ENCODE measurements at regions not wholly inside any gene's neighbourhood (a gene's known extent, or its start where the extent isn't known, plus 50 kb on each side); places are given as distances from the start of the nearest gene placed in this dataset.

GRCh38 chr12:92554158-92555073 is 148.4 kb upstream of the PLEKHG7 start:
- no peak for DNase-seq (ENCODE audit: low read depth)

DNA sequence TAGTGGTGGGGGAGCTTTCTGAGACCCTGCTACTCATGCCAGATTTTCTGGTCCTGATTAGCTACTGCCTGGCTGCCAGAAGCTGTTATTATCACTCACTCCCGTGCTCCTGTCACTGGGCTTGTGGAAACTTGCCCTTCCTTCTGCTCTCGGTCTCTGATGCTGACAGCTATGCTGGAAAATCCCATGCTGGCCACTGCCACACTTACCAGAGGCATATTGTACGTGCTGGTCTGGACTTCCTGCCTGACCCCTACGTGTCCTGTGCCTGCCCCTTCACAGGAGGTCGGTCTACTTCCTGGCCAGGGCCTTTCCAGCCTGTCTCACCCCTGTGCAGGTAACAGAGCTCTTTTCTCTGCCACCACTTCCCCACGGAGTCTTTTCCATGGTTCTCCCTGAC is 149.4 kb upstream of the PLEKHG7 start:
- DNase-seq (ENCODE audit: low read depth), result no peak

DNA sequence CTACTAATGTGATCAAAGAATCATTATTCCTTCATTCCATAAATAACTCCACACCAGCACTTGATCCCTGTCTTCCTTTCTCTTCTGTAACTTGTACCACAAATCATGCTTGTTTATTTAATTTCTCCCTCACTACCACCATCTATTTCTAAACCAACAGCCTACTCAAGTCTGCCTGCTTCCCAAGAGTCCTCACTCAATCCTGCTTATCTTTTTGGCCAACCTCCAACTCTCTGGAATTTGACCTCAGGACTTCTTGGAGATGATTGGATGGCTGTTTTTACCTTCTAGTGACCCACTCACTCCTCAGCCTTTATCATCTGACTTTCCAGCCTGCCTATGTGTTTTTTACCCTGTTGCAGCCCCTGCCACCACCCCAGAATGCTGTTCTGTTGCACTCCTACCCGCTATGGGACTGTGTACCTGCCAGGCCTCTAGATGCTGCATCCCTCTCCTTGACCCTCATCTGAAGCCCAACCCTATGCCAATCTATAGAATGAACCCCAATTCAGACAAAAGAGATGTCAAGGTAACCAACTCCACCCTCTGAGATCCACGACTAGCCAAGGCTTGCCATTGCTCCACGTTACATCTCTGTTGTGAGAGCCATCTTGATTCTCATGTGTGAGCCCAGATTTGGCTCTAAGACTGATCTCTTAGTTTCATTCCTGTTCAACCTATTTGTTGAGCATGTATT is 150.2 kb upstream of the PLEKHG7 start:
- DNase-seq (ENCODE audit: low read depth), result no peak

DNA sequence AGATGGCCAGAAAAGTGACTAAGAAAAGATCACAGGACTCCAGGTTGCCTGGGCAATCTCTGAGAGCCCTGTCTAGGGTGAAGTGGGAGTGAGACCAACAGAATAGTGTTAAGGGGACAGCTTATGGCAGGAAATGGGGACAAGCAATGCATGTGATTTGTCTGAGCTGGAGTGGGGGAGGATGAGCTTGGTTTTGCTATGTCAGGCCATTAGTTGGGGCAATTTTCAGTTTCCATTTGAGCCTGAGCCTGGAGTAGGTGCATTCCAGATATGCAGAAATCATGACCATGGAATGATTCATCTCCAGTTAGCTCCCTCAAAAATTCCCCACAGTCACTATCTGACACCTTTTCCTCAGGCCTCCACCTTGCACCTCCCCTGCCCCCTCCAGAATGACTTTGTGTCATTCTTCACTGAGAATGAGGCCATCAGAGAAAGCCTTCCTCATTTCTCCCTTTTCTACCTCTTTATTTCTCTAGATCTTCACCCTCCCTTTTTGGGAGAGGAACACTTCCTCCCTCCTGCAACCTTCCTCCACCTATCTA is 150.9 kb upstream of the PLEKHG7 start:
- DNase-seq (ENCODE audit: low read depth), result no peak

DNA sequence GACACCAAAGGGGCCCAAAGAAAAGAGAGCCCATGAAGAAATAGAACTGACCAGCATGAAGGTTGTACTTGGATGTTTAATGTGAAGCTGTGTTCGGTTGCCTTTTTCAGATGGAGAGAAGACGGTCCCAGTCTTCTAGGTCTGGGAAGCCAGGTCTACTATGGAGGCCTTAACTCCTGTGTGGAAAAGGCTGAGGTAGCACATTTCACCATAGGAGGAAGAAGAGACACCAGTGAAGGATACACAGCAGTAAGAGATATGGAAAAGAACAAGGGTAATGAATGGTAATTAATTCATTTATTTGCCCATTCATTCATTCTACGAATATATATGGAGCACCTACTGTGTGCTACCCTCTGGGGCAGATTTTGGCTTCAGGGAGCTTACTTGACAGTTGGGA is 151.6 kb upstream of the PLEKHG7 start:
- DNase-seq (ENCODE audit: low read depth), result no peak

- no peak for DNase-seq (ENCODE audit: low read depth)
Observed at GRCh38 chr12:92550661-92551060, 152.1 kb upstream of the PLEKHG7 start.

DNA sequence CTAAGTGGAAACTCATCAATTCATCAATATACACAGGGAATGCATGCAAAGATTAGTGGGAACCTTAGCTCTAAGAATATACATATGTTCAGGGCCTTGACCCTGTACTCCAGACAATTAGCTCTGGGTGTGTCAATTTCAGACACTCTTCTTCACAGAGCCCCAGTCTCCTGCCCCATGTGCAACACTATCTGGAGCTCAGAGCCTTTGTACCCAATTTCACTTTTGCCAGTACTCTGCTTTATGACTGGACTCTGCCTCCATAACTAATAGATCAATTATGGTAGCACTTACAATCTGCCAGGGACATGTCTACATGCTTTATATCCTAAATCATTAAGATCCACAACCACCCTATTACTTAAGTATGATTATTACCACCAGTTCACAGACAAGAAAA is 152.5 kb upstream of the PLEKHG7 start:
- no peak for DNase-seq (ENCODE audit: low read depth)

DNA sequence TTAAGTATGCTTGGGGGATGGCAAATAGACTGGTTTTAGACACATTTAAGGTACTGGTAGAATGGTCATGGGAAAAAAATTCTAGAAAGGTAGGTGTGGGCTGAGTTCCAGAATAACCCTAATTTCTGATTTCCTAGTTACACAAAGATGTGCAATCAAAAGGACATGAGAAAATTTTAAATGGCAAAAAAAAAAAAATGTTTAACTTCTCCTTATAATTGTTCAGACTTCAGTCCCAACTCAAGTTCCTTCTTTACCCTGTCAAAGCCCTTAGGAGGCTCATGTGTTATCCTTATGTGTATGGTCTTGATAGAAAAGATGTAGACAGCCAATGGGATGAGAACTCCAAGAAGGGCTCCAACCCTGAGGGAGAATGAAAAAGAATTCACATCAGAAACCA is 153.3 kb upstream of the PLEKHG7 start:
- no peak for DNase-seq (ENCODE audit: low read depth)

GRCh38 chr12:92547906-92548305 is 154.9 kb upstream of the PLEKHG7 start:
- DNase-seq (ENCODE audit: low read depth), result no peak

- no peak for DNase-seq (ENCODE audit: low read depth)
Observed at GRCh38 chr12:92547420-92547819, 155.4 kb upstream of the PLEKHG7 start.

GRCh38 chr12:92546635-92547348 is 156.0 kb upstream of the PLEKHG7 start:
- no peak for DNase-seq (ENCODE audit: low read depth)

DNA sequence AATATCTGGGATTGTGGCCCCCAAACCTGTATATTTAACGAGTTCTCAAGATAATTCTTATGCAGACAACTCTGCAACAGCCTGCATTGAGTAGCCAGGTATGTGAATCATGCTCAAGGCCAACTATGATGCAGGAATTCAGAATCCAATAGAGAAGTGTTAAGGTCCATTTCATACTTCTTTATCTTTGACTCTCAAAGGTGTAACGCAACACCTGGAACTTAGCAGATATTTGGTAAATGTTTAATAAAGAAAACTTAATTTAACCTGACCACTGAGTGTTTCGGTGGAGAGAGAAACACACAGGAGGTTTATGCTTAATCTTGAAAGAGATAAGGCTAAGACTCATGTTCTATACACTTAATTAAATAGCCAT is 156.5 kb upstream of the PLEKHG7 start:
- DNase-seq (ENCODE audit: low read depth), result no peak

DNA sequence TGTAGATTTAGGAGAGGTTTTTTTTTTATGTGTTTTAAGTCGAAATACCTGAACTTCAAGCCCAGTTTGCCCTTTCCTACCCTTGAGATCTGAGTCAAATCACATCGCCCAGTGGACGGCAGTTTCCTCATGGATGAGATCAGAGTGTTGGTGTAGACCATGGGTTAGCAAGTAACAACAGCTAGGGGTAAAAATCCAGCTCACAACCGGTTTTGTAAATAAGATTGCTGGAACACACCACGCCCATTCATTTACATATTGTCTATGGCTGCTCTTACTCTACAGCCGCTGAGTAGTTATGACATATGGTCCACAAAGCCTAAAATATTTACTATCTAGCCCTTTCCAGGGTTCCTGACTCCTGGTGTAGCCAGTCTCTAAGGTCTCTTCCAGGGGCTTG is 158.5 kb upstream of the PLEKHG7 start:
- DNase-seq (ENCODE audit: low read depth), result no peak

GRCh38 chr12:92543840-92544239 is 158.9 kb upstream of the PLEKHG7 start:
- DNase-seq (ENCODE audit: low read depth), result no peak

- no peak for DNase-seq (ENCODE audit: low read depth)
Observed at GRCh38 chr12:92543359-92543758, 159.4 kb upstream of the PLEKHG7 start.

GRCh38 chr12:92541731-92542130 is 161.1 kb upstream of the PLEKHG7 start:
- no peak for DNase-seq (ENCODE audit: low read depth)

GRCh38 chr12:92540782-92541423 is 161.9 kb upstream of the PLEKHG7 start:
- no peak for DNase-seq (ENCODE audit: low read depth)

GRCh38 chr12:92539976-92540781 is 162.6 kb upstream of the PLEKHG7 start:
- DNase-seq (ENCODE audit: low read depth), result no peak

DNA sequence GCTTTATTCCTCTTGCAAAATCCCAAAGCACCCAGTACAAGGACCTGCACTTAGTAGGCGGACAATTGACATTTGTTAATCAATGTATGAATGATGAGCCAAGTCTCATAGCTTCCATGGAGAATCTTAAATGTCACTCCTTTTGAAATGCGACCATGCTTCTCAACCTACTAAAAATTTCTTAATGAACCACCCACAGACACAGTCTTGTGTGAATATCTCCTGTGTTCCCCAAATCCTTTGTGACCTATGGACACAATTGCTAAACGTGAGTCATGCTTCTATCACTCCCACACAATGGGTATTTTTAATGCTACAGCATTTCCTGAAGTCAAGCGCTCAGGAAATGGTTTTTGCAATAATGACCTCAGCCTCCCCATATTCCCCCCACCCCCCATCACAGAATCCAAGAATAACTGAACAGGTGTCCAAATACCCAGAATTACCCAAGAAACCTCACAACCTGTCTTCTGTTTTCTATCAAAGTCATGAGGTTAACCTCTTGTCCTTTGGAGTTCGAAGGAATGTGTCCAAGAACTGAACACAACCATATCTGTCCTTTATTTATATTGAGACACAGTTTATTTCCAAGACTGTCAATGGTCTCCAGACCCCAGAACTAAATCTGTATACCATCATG is 163.6 kb upstream of the PLEKHG7 start:
- DNase-seq (ENCODE audit: low read depth), result no peak

DNA sequence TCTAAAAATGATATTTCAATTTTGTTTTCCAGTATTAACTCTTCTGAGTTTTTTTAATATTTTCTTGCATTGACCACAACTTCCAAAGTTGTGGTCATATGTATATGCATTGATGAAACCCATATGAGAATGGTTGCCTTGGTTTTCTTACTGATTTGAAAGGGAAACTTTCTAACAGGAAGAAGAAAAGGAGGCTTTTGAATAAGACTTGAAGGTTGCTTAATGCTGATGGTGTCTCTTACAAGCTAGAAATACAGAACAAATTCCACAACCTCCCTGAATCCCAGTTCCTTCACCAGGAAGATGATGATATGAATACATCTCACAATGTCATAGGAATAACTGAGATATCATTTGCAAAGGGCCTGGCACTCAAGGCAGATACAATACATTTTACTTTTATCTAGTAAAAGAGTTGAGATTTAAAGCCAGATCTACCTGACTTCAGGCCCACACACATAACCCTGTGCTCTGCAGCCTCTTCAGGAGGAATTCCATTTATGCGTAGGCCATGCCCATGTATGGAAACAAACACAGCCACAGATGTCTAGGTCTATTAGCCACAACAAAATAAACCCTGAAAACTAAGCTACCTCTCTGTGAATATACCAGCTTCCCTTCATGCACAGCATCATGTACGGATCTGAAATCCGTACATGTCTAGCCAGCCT is 165.4 kb upstream of the PLEKHG7 start:
- no peak for DNase-seq (ENCODE audit: low read depth)

All from forelimb muscle (tissue), 1 donor.